HG03159 (cell line): ENCODE measurements at regions not wholly inside any gene's neighbourhood (a gene's known extent, or its start where the extent isn't known, plus 50 kb on each side); places are given as distances from the start of the nearest gene placed in this dataset.

ENCODE experiments used
- ATAC-seq: cut with Tn5 transposase; IDR thresholded peaks from one replicate; pipeline ENCODE4 v1.9.1; 2021; ENCODE audit warnings: mild to moderate bottlenecking, moderate library complexity; ENCODE audit not compliant: unreplicated experiment

GRCh38 chr3:42037318-42037945 lies 53.7 kb upstream of the TRAK1 start:
- ATAC-seq, result no peak

GRCh38 chr3:42036483-42036823 lies 54.7 kb upstream of the TRAK1 start:
- no peak for ATAC-seq

GRCh38 chr3:42035816-42036482 lies 55.2 kb upstream of the TRAK1 start:
- ATAC-seq, result no peak

GRCh38 chr3:42035007-42035406 lies 56.1 kb upstream of the TRAK1 start:
- ATAC-seq, result no peak

GRCh38 chr3:42033741-42034140 lies 57.4 kb upstream of the TRAK1 start:
- no peak for ATAC-seq

- ATAC-seq, result no peak
Observed at GRCh38 chr3:42032693-42033349, 58.3 kb upstream of the TRAK1 start.

- no peak for ATAC-seq
Observed at GRCh38 chr3:42031808-42032480, 59.2 kb upstream of the TRAK1 start.

- ATAC-seq, result no peak
Observed at GRCh38 chr3:42028474-42028873, 62.7 kb upstream of the TRAK1 start.

- no peak for ATAC-seq
Observed at GRCh38 chr3:42027571-42027970, 63.6 kb upstream of the TRAK1 start.

- no peak for ATAC-seq
Observed at GRCh38 chr3:42025370-42026138, 63.7 kb upstream of the ULK4 start.

- no peak for ATAC-seq
Observed at GRCh38 chr3:42024591-42025351, 62.9 kb upstream of the ULK4 start.

GRCh38 chr3:42023380-42023779 lies 61.5 kb upstream of the ULK4 start:
- ATAC-seq, result no peak

- ATAC-seq, result no peak
Observed at GRCh38 chr3:42022355-42022754, 60.5 kb upstream of the ULK4 start.

- ATAC-seq, result no peak
Observed at GRCh38 chr3:42020684-42021307, 58.9 kb upstream of the ULK4 start.

GRCh38 chr3:42019953-42020260 lies 58.0 kb upstream of the ULK4 start:
- no peak for ATAC-seq

- no peak for ATAC-seq
Observed at GRCh38 chr3:42019144-42019952, 57.4 kb upstream of the ULK4 start.

GRCh38 chr3:42014921-42015533 lies 53.1 kb upstream of the ULK4 start:
- ATAC-seq, result no peak

GRCh38 chr3:42014458-42014920 lies 52.6 kb upstream of the ULK4 start:
- no peak for ATAC-seq
